GM21447 (cell line): ENCODE measurements at regions not wholly inside any gene's neighbourhood (a gene's known extent, or its start where the extent isn't known, plus 50 kb on each side); places are given as distances from the start of the nearest gene placed in this dataset.
"Not testable (repeated sequence)": the region's sequence is repeated elsewhere in the genome, so short reads cannot be mapped to it uniquely, and the experiment has no call there.

Experiments
- ATAC-seq: cut with Tn5 transposase; IDR thresholded peaks from one replicate; pipeline ENCODE4 v1.9.1; 2021; ENCODE audit not compliant: unreplicated experiment

DNA sequence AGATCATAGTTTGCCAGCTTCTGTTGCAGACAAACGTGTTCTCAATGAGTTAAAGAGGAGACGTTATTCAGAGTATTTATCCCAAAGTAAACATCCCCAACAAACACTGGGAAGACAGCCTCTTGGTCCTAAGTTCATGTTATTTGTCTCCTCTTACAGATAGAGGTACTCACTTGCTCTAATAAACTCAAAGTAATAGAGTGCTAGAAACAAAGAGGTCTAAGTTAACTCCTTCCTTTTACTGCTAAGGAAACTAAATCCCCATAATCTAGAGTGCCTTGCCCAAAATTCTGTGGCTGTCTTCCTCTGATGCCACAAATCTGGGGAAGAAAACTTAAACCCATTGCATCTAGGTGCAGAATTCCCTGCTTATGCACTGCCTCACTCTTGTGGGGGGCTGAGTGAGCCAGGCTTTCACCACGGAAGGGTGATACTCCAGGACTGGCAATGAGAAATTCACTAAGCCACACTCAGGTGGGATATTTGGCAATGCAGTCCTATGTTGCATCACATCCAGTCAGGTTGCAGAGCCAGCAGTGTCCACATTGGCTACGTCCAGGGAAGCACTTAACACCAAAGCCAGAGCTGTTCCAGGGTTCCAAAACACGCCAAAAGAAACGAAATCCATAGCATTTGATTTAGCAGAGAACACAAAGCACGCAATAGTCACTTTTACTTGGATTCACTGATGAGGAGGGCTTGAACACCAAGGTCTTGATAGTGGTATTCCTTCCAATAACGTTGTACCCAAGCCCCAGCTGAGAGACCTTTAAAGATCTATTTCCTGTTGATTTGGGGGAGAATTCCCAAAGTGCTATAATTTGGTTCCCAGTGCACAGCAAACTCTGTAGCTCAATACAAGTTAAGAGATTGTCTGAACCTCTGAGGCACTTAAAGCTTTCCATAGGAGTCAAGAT, 81.0 kb upstream of the FOXQ1 start:
- no peak for ATAC-seq

DNA sequence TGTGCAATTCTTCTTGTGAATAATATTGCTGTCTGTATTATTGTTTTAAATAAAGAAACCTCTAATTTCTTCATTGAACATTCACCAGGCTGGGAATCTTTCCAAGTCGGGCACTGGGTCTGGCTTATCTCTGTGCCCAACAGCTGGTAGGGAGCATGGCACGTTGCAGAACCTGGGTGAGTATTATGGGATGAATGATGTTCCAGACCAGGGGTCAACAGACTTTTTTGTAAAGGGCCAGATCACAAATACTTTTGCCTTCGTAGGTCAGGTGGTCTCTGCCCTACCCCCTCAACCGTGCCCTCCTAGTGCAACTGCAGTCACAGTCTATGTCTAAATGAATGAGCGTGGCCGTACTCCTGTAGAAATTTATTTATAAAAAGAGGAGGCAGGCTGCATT, 81.6 kb upstream of the FOXQ1 start:
- no peak for ATAC-seq

DNA sequence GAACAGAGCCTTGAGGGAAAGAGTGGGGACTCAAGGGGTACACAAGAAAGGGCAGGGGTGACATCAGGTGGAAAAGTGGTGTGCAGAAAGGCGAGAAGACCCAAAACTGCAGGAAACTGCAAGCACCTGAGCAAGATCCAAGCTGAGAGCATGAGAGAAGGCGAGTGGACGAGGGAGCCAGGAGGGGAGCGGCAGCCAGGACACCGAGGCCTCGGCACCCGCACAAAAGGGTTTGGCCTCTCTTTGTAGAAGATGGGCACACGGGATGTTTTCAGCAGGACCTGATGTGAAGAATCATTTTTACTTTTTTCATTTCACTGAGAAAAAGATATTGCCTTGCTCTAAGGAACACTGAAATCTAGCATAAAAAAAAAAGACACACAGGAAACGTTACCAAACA, 82.1 kb upstream of the FOXQ1 start:
- ATAC-seq = no peak

DNA sequence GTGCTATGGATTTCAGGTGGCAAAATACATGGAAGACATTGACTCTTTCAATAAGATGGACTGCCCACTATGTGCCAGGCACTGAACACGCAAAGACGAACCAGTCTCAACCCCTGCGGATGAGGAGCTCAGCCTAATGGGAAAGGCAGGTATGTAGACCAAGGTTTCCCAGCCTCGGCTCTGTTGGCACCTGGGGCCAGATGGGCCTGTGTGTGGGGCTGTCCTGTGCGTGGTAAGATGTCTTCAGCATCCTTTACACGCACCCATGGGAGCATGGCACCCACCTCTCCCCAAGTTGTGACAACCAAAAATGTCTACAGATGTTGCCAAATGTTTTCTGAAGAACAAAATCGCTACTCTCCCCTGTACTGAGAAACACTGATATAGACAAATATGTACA, 82.6 kb upstream of the FOXQ1 start:
- no peak for ATAC-seq

DNA sequence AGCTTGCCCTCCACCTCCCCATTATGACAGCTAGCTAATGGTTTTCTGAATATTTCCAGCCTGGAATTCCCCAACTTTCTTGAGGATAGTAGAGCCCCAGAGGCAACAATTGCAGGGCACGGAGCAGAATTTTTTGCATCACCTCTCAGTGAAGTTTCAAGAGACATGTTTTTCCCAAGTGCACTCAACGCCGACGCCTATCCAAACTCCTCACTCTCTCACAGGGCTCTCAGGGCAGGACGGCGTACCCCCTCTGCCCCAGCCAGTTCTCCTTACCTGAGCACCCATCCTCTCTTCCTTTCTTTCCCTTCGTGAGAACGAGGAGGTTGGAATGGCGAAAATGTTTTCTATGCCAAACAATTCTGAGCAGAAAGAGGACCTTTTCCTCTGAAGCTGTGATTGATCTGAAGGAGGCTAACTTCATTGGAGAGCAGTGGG, 83.1 kb upstream of the FOXQ1 start:
- no peak for ATAC-seq

DNA sequence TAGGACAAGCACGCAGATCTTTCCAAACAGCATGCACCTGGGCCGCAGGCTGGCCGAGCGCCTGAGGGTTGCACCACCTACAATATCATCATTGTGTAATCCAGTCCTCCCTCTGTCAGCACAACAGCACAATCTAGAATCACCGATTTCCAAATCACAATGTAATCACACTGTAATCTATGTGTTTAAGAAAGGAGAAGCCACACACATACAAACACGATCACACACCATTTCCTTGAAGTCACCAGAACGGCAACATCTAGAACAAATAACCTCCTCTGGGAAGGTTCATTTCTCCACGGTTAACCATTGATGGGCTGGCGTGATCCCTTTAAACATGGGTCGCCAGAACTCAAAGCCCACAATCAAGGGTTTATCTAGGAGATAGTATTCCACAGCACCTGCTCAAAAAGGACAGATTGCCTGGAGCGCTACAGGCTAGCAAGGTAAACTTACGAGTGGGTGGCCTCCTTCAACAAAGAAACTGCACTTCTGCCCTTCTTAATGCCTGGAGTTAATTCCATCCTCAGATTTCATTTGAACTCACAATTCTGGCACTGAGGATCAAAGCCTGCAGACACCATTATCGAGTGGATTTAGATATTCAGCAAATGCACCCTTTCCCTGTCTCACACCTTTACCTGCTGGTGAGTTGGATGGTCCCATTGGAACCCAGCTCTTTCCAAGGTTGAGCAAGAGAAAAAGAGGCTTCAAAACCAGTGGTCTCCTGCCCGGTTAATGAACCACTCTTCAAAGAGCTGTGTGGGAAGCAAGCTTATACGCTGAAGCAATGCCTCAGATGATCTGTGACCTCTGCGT, 83.8 kb upstream of the FOXQ1 start:
- no peak for ATAC-seq

DNA sequence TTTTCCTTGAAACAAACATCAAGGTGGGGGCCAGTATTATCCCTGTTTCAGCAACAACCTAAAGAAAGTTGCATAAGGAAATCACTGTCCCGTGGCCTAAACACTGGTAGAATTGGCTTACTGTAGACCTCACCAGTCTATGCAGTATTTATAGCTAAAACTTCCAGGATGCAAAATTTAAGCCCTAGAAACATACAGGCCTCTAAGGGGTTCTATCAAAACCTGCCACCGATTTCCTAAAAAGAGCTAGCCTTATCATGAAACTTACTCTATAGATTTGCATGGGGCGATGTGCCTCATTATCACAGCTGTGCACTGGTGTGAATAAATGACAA, 84.3 kb upstream of the FOXQ1 start:
- ATAC-seq = no peak

DNA sequence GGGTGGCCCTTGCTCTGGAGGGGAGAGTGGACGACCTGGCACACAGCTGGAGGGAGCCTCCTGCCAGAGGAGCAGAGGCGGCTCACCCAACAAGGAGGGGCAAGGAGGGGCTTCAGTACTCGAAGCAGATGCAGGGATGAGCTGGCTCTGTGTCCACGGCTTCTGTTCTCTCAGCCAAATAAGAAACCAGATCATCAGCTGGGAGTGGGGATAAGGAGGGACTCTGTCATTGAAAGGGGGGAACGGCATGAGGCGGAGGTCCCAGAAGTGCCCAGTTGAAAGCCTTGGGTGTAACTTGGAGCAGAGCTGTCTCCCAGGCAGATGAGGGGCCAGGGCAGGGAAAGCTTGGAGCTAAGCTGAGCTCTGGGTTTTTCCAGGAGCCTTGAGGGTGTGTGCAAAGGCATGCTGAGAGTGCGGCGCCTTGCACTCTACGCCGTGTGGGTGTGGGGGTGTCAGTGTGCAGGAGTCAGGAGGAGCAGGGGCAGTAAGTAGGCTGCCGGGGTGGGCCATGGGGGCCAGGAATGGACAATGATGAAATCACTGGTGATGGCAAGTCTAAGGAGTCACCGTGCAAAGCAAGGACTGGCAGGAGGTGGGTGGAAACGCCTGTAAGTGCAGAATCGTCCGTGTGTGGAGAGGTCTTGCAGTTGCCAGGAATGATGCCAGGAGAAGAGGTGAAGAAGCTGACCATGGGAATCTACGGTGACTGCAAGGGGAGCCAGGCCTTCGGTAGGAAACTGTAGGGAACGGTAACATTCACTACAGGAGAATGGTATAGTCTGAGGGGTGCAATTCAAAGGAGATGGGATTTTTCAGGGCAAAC, 85.4 kb upstream of the FOXQ1 start:
- no peak for ATAC-seq

DNA sequence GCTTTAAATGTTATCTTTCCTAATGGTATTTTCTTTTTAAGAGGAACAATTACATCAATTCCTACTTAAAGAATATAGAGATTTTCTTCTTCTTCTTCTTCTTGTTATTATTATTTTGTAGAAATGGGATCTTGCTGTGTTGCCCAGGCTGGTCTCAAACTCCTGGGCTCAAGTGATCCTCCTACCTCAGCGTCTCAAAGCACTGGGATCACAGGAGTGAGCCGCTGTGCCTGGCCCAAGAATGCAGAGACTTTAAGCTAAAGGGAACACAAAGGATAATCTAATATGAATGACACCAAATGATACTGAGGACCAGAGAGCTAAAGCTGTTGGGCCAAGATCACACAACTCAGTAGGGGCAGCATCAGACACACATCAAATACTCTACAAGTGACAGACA, 87.4 kb upstream of the FOXQ1 start:
- no peak for ATAC-seq

DNA sequence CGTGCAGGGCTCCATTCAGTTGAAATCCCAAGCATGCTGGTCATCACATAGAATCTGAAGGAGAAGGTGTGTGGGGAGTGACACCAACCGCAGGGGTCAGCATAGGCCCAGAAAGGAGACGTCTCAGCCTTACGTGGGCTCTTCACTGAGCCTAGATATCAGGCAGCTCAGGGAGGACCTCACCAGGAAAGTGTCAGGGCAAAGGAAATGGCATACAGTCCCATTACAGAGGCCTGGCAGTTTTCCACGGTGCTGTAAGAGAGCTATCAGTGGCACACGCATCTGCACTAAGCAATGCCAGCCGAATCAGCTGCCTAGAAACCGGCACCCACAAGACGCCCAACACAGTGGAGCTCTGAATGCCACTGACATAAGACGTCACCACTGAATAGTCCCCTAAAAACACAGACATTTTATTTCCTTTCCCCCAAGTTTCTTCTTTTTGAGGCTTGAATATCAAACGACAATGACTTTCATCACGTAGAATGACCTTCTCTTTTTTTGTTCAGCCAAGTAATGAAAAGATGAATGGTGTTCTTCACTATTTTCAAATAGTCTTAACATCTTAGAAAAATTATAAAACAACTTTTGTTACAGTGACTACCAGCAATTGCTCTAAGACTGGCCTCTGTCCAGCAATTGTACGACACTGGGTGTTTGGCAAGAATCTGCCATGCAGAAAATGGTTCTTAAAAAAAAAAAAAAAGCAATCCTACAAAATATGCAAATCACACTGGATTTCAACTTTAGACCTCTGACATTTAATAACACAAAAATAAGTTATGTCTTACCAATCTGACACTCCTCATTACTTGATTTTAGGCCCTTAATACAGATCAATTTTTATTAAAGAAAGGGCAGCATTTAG, 88.9 kb upstream of the FOXQ1 start:
- ATAC-seq = no peak

DNA sequence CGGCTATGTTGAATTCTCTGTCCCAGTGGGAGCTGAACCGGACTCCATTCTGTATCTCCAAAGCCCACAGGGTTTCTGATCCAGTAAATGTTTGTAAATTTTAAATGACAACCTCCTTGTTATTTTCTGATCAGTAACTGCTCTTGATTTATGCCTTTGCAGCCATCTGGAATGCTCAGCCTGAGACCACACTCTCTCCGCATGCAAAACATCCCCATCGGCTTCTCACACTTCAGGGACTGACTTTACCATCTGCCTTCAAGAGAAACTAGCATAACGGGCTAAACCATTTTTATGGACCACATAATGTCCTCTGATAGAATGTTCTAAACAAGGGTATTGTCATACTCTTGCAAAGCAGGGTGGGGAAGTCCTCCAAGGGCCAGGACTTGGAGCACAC, 94.5 kb upstream of the FOXQ1 start:
- ATAC-seq = no peak

DNA sequence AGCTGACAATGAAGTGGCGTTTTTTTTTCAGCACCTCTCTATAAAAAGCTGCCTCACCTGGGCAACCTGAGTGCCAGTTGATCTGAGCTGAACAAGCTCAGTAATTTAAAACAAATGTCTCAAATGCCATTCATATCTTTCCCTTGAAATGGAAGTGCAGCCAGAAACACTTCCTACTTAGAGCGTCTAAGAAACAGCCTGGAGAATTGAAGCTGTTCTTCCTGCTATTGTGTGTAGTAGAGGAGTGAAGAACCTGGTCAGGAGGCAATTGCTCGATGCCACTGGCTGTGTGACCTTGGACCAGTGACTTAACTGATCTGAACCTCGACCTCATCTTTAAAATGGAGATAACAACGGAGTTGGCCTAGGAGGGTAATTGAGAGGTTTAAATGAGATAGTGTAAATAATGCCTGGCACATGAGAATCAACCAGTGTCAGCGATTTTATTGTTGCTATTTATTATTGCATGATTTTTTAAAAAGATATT, 95.4 kb upstream of the FOXQ1 start:
- no peak for ATAC-seq

DNA sequence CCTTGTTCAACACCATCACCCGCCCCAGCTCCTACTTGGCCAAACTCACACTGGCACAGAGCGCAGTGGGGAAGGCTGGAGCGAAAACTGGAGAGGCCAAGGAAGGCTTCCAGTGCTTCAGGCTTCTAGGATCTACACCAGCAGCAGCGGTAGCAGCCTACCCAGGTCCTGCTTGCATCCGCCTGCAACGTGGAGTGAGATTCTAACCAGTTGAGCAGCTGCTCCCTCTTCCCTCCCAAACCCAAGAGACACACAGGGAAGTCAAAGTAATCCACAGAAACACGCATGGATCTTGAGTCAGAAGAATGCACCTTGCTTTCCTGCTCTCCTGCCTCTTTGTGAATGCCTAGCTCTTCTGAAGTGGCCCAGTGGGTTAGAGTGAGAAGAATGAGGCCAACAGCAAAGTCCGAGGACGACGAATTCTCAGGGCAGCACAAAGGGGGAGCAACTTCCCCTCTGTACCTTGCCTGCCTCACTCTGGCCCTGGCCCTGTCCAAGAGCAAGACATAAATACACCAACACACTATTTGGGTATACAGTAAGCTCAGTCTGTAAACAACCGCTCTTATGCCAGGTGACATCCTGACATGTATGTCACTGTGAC, 95.9 kb upstream of the FOXQ1 start:
- no peak for ATAC-seq

DNA sequence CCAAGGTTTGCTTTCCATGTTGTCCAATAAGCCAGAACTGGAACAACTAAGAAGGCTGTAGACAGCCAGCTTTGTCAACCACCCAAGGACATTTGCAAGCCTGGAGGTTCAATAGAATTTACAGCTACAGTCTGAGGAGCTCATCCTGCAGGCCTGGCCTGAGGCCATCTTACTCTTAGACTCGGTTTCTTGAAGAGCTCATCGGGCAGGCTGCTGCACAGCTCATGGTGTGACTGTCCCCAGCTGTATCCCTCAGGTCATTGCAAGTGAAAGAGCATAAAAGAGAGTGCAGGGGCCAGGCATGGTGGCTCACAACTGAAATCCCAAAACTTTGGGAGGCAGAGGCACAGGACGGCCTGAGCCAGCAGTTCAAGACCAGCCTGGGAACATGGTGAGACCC, 96.9 kb upstream of the FOXQ1 start:
- ATAC-seq = no peak

DNA sequence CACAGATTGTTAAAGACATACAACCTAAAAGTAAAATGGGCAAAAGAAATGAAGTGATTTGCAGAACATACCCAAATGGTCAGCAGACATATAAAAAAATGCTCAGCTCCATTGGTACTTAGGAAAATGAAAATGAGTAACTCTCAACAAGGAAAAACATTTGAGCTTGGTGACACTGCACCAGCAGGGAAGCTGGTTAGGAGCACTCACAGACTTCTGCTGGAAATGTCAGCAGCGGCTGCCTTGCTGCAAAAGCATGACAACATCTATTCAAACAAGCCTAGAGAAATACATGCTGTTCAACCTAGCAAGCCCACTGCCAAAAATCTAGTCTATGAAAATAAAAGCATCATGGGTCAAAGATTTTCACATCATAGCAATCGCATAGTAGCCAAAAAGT, 99.0 kb upstream of the FOXQ1 start:
- ATAC-seq = no peak

DNA sequence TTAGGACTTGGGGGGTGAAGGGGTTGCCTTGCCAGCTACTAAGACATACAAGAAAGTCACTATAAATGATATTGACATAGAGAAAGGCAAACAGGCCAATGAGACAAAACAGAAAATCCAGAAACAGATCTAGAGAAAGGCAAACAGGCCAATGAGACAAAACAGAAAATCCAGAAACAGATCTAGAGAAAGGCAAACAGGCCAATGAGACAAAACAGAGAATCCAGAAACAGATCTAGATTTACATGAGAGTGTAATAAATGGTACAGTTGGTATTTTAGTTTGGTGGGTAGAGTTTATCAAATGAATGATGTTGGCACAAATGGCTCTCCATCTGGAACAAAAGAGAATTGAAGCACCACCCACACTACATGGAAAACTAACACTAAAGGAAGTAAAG, 99.8 kb upstream of the FOXQ1 start:
- not testable (repeated sequence) for ATAC-seq

DNA sequence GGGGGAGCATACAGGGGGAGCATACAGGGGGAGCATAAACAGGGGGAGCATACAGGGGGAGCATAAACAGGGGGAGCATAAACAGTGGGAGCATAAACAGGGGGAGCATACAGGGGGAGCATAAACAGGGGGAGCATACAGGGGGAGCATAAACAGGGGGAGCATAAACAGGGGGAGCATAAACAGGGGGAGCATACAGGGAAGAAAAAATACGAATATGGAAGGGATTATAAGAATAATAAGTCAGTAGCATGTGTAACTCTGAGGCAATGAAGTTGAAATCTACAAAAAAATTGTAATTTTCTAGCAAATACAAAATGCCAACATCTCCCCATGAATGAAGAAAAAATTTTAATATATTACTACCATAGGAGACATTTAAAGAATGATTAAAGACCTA, 101.3 kb upstream of the FOXQ1 start:
- not testable (repeated sequence) for ATAC-seq

DNA sequence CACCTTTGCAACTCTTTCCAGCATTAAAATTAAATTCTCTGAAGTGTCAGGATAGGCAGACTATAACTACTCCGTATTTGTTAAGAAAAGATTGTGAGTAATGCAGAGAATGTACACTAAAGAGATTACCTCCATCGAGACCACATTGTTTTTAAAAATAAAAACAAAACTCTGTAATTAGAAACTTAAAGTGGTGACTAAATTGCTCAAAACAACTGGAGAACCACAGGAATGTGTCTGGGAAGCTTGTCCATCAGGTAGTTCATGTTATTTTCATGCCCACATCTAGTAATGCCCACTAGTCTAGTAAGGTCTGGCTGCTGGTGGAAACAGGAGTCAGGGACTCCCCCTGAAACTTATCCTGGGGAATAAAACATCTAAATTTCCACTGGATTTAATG, 103.0 kb upstream of the FOXQ1 start:
- ATAC-seq = no peak

DNA sequence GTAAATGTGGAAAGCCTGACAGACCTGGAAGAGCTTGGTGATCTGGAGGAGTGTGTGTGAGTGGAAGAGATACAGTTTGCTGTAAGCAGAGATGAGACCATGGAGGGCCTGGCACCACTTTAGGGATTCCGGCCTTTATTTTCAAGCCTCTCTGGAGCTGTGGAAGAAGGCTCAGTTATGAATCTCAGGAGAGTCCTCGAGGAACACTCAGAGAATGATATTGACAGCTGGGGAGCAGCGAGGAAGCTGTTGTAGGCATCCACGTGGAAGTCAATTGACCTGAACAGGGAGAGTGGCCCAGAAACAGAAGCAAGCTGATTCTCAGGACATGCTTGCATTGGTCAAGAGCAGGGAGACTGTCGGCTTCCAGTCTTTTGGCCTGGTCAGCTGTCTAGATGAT, 108.4 kb upstream of the FOXQ1 start:
- ATAC-seq = no peak

DNA sequence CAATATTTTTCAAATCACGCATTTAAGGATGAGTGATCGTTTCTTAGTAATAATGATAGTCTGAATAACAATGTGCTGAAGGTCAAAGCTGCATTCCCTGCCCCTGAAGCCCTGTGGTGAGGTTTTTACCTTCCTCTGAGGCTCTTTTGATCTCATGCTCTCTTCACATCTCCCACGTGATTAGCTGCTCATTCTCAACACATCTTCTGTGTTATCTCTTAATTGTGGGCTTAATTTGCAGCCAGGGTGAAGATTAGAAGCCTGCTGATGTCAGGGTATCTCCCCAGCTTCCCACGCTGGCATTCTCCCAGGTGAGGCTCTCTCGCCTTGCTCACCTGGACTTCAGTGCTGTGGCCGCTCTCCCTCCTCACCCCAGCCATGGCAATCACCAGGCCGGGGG, 109.7 kb upstream of the FOXQ1 start:
- no peak for ATAC-seq
